Lower leg skin (tissue), 3 donors: ENCODE measurements at regions not wholly inside any gene's neighbourhood (a gene's known extent, or its start where the extent isn't known, plus 50 kb on each side); places are given as distances from the start of the nearest gene placed in this dataset.

Experiments
- POLR2A ChIP-seq, 2 donors: fragments of 450-650 bp; IDR thresholded peaks; one replicate each; pipeline ENCODE4 v1.6.1; 2016 to 2017; ENCODE audit warnings: antibody characterized with exemption in 2 of 2, mild to moderate bottlenecking in 1 of 2, moderate library complexity in 1 of 2
- TF ChIP-seq, protein P1 (sequence below), 3 donors: fragments of 450-650 bp; IDR thresholded peaks; one replicate each; pipeline ENCODE4 v1.5.1; 2016; ENCODE audit warnings: antibody characterized with exemption in 3 of 3, mild to moderate bottlenecking in 3 of 3, moderate library complexity in 2 of 3

GRCh38 chr3:101928890-101929289 is 79.6 kb downstream of the NFKBIZ start:
- TF ChIP-seq, protein P1, sequence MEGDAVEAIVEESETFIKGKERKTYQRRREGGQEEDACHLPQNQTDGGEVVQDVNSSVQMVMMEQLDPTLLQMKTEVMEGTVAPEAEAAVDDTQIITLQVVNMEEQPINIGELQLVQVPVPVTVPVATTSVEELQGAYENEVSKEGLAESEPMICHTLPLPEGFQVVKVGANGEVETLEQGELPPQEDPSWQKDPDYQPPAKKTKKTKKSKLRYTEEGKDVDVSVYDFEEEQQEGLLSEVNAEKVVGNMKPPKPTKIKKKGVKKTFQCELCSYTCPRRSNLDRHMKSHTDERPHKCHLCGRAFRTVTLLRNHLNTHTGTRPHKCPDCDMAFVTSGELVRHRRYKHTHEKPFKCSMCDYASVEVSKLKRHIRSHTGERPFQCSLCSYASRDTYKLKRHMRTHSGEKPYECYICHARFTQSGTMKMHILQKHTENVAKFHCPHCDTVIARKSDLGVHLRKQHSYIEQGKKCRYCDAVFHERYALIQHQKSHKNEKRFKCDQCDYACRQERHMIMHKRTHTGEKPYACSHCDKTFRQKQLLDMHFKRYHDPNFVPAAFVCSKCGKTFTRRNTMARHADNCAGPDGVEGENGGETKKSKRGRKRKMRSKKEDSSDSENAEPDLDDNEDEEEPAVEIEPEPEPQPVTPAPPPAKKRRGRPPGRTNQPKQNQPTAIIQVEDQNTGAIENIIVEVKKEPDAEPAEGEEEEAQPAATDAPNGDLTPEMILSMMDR (IDR thresholded peaks at IDR 0.05) = no peak
- TF ChIP-seq POLR2A (IDR thresholded peaks at IDR 0.05) = no peak
